Trophoblast cell (in vitro differentiated cells and primary cell): ENCODE measurements at regions not wholly inside any gene's neighbourhood (a gene's known extent, or its start where the extent isn't known, plus 50 kb on each side); places are given as distances from the start of the nearest gene placed in this dataset.

Experiments used
- DNase-seq, 2 donors: peaks; one replicate each; pipeline ENCODE4 v3.0.0-alpha.2; 2016
- H2AFZ ChIP-seq: 2 replicates; pipeline ENCODE4 v1.6.1; 2013; ENCODE audit warnings: low read length, moderate library complexity, mild to moderate bottlenecking; ENCODE audit not compliant: insufficient read depth, poor library complexity
- H2AK5ac ChIP-seq: 2 replicates; pipeline ENCODE4 v1.6.1; 2013; ENCODE audit warnings: mild to moderate bottlenecking, low read length
- H2BK120ac ChIP-seq: 2 replicates; pipeline ENCODE4 v1.6.1; 2013; ENCODE audit warnings: low read length, mild to moderate bottlenecking, moderate library complexity; ENCODE audit not compliant: insufficient read depth, poor library complexity
- H2BK12ac ChIP-seq: 2 replicates; pipeline ENCODE4 v1.6.1; 2013; ENCODE audit warnings: mild to moderate bottlenecking, low read length, moderate library complexity
- H2BK5ac ChIP-seq: 2 replicates; pipeline ENCODE4 v1.6.1; 2013; ENCODE audit warnings: low read length, low read depth, moderate library complexity, mild to moderate bottlenecking; ENCODE audit not compliant: poor library complexity
- H3K14ac ChIP-seq: 2 replicates; pipeline ENCODE4 v1.6.1; 2013; ENCODE audit warnings: mild to moderate bottlenecking, low read length
- H3K18ac ChIP-seq: 2 replicates; pipeline ENCODE4 v1.6.1; 2013; ENCODE audit warnings: mild to moderate bottlenecking, low read length
- H3K23ac ChIP-seq: 2 replicates; pipeline ENCODE4 v1.6.1; 2013; ENCODE audit warnings: low read length
- H3K27ac ChIP-seq: 2 replicates; pipeline ENCODE4 v1.5.1; 2013; ENCODE audit warnings: low read depth, mild to moderate bottlenecking, inconsistent platforms, low read length, moderate library complexity
- H3K27me3 ChIP-seq: 2 replicates; pipeline ENCODE4 v1.6.1; 2013; ENCODE audit warnings: inconsistent platforms, mild to moderate bottlenecking, low read length, moderate library complexity; ENCODE audit not compliant: insufficient read depth
- H3K36me3 ChIP-seq, 2 experiments: 1 replicate in 1 of 2; 2 replicates in 1 of 2; pipeline ENCODE4 v1.6.1; 2013; ENCODE audit warnings: low read length in 2 of 2, mild to moderate bottlenecking in 2 of 2, moderate library complexity in 1 of 2; ENCODE audit not compliant: insufficient read depth in 2 of 2, control insufficient read depth in 1 of 2
- H3K4ac ChIP-seq: 2 replicates; pipeline ENCODE4 v1.6.1; 2013; ENCODE audit warnings: low read depth, mild to moderate bottlenecking, low read length, moderate library complexity
- H3K4me1 ChIP-seq, 2 experiments: 1 replicate in 1 of 2; 2 replicates in 1 of 2; pipeline ENCODE4 v1.6.1; 2013; ENCODE audit warnings: low read length in 2 of 2, mild to moderate bottlenecking in 2 of 2, moderate library complexity in 1 of 2; ENCODE audit not compliant: insufficient read depth in 2 of 2, control insufficient read depth in 1 of 2
- H3K4me2 ChIP-seq: 2 replicates; pipeline ENCODE4 v1.6.1; 2013; ENCODE audit warnings: inconsistent platforms, mild to moderate bottlenecking, low read length, moderate library complexity
- H3K4me3 ChIP-seq: 2 replicates; pipeline ENCODE4 v1.5.1; 2013; ENCODE audit warnings: mild to moderate bottlenecking, low read depth, low read length, inconsistent platforms
- H3K79me1 ChIP-seq: one replicate; pipeline ENCODE4 v1.6.1; 2013; ENCODE audit warnings: low read length
- H3K79me2 ChIP-seq: 2 replicates; pipeline ENCODE4 v1.6.1; 2013; ENCODE audit warnings: low read length, mild to moderate bottlenecking; ENCODE audit not compliant: control insufficient read depth, insufficient read depth, poor library complexity
- H3K9ac ChIP-seq: 2 replicates; pipeline ENCODE4 v1.6.1; 2013; ENCODE audit warnings: mild to moderate bottlenecking, low read length
- H3K9me3 ChIP-seq: 2 replicates; pipeline ENCODE4 v1.6.1; 2013; ENCODE audit warnings: low read depth, mild to moderate bottlenecking, control low read depth, inconsistent platforms, low read length; ENCODE audit not compliant: insufficient read depth
- H4K12ac ChIP-seq: 2 replicates; pipeline ENCODE4 v1.6.1; 2013; ENCODE audit warnings: low read depth, mild to moderate bottlenecking, low read length, moderate library complexity
- H4K8ac ChIP-seq: 2 replicates; pipeline ENCODE4 v1.6.1; 2013; ENCODE audit warnings: low read depth, mild to moderate bottlenecking, low read length, moderate library complexity
- H4K91ac ChIP-seq: one replicate; pipeline ENCODE4 v1.6.1; 2013; ENCODE audit warnings: low read depth, mild to moderate bottlenecking, low read length, moderate library complexity
- WGBS: extraction: QIAGEN DNeasy Blood & Tissue Kit; methylation state at CpG from one replicate; pipeline ENCODE4 v1.1.7; 2013; ENCODE audit warnings: missing lambda C conversion rate; ENCODE audit not compliant: insufficient read length, insufficient coverage; ENCODE audit errors: extremely low coverage; 5-methylcytosine and 5-hydroxymethylcytosine counted together

DNA sequence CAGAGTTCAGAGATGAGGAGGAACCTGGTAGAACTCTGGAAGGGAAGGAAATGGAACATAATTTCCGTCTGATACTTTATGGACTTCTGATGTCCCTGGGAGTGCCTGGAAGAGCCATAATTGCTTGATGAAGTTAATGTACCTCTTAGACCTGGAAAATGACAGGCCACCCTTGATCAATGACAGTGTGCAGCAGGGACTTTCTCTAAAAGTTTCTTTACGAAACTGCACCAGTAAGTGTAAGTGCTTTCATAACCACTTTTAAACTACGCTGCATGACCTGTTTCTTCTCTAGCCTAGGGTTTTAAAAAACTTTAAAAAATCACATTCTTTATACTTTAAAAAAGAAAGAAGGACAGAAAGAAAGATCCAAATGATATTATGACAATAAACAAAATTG, 164.5 kb downstream of the LPIN1 start:
- Histone ChIP-seq H3K4ac (no peak overlapping the region), H4K8ac (no peak overlapping the region), H2AK5ac (no peak overlapping the region), H3K4me1 (no peaks in the 10 kb centered on the region), H3K4me2 (no peak overlapping the region), H3K23ac (no peak overlapping the region), H3K18ac (no peak overlapping the region), H3K27ac (no peak overlapping the region), H2AFZ (no peak overlapping the region), H3K79me1 (no peaks in the 10 kb centered on the region), H4K12ac (no peak overlapping the region), H3K4me3 (no peak overlapping the region), H2BK12ac (no peak overlapping the region), H4K91ac (no peak overlapping the region), H2BK120ac (no peak overlapping the region), H2BK5ac (no peak overlapping the region), H3K79me2 (no peaks in the 10 kb centered on the region), H3K14ac (no peak overlapping the region), H3K9me3 (peaks cover 1% of the 10 kb centered on the region), H3K36me3 (no peaks in the 10 kb centered on the region), H3K9ac (no peak overlapping the region), H3K27me3 (no peaks in the 10 kb centered on the region)
- no peak for DNase-seq
- no CpG with 5 or more reads among the region's 3 CpGs for WGBS

DNA sequence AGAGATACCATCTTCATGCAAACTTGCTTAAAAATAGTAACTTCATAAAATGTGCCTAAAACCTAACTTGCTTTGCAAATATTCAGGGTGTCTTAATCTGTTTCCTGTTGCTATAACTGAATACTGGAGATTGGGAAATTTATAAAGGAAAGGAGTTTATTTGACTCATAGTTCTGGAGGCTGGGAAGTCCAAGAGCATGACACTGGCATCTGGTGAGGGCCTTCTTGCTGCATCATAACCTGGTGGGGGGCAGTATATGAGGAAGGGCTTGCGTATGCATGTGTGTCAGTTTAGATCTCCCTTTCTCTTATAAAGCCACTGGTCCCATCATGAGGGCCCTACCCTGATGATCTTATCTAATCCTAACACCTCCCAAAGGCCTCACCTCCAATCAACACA, 166.5 kb downstream of the LPIN1 start:
- Histone ChIP-seq H3K27me3 (no peaks in the 10 kb centered on the region), H3K4me1 (no peaks in the 10 kb centered on the region), H3K36me3 (no peaks in the 10 kb centered on the region), H4K12ac (no peak overlapping the region), H3K79me2 (no peaks in the 10 kb centered on the region), H2AFZ (no peak overlapping the region), H3K4me3 (no peak overlapping the region), H2BK120ac (no peak overlapping the region), H3K4ac (no peak overlapping the region), H2BK12ac (no peak overlapping the region), H4K8ac (no peak overlapping the region), H3K14ac (no peak overlapping the region), H3K79me1 (no peaks in the 10 kb centered on the region), H3K18ac (no peak overlapping the region), H2AK5ac (no peak overlapping the region), H3K27ac (no peak overlapping the region), H2BK5ac (no peak overlapping the region), H3K9ac (no peak overlapping the region), H4K91ac (no peak overlapping the region), H3K23ac (no peak overlapping the region), H3K9me3 (peaks cover 1% of the 10 kb centered on the region), H3K4me2 (no peak overlapping the region)
- WGBS, result no CpG with 5 or more reads among the region's 1 CpG
- DNase-seq, result no peak

DNA sequence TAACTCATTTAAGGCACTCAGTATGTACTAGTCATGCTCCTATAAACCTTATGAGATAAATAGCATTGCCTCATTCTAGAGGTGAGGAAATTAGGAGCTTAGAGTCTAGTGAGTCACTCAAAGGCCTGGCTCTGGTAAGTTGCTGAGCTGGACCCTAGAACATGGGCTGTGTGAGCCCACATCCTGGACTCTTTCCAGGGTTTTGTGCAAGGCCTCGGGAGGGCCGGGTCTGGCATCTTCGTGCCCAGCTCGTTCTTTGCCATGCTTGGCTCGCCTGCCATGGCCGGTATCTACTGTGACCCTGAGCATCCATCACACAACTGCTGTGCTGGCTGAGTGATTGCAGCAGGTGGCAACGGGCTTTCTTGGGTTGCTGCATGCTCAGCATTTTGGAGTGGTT, 168.0 kb downstream of the LPIN1 start:
- no peaks in the 10 kb centered on the region for H3K27me3 ChIP-seq
- H3K36me3 ChIP-seq, result no peaks in the 10 kb centered on the region
- H3K4me3 ChIP-seq, result no peak overlapping the region
- H3K79me1 ChIP-seq, result no peaks in the 10 kb centered on the region
- H3K23ac ChIP-seq, result no peak overlapping the region
- no CpG with 5 or more reads among the region's 7 CpGs for WGBS
- H2BK12ac ChIP-seq, result no peak overlapping the region
- H3K9me3 ChIP-seq, result no peaks in the 10 kb centered on the region
- H2BK5ac ChIP-seq, result no peak overlapping the region
- H4K91ac ChIP-seq, result no peak overlapping the region
- no peak overlapping the region for H4K12ac ChIP-seq
- H2AK5ac ChIP-seq, result no peak overlapping the region
- no peak overlapping the region for H3K18ac ChIP-seq
- no peak overlapping the region for H2BK120ac ChIP-seq
- no peaks in the 10 kb centered on the region for H3K79me2 ChIP-seq
- no peak overlapping the region for H2AFZ ChIP-seq
- no peak overlapping the region for H3K4me2 ChIP-seq
- H3K27ac ChIP-seq, result no peak overlapping the region
- H3K9ac ChIP-seq, result no peak overlapping the region
- no peak overlapping the region for H3K4ac ChIP-seq
- no peaks in the 10 kb centered on the region for H3K4me1 ChIP-seq
- no peak overlapping the region for H4K8ac ChIP-seq
- H3K14ac ChIP-seq, result no peak overlapping the region
- peak in 1 of 2 donors; percentile 3 for DNase-seq

DNA sequence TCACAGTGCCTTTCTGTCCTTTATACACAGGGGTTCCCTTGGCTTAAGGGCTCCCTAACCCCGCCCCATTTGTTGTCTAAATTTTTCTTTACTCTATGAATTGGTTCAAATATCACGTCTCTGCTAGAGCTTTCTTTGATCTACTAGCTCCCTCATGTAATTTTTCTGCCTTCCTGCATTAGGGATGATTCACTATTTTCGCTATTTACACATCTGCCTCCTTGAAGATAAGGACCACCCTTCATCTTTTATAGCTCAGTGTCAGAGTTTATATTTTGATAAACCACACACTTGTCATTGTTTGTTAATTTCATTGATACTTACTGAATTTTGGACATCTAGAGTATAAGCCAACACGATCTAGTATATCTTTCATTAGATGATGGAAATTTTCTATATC, 169.2 kb downstream of the LPIN1 start:
- H3K23ac ChIP-seq, result no peak overlapping the region
- no peak overlapping the region for H2AFZ ChIP-seq
- H3K79me2 ChIP-seq, result no peaks in the 10 kb centered on the region
- H3K14ac ChIP-seq, result no peak overlapping the region
- H2AK5ac ChIP-seq, result no peak overlapping the region
- no peak overlapping the region for H3K9ac ChIP-seq
- no peak overlapping the region for H3K4me3 ChIP-seq
- no peaks in the 10 kb centered on the region for H3K4me1 ChIP-seq
- H4K12ac ChIP-seq, result no peak overlapping the region
- no peak overlapping the region for H2BK12ac ChIP-seq
- no peak overlapping the region for H4K8ac ChIP-seq
- no peak overlapping the region for H3K4me2 ChIP-seq
- no peaks in the 10 kb centered on the region for H3K27me3 ChIP-seq
- no peak overlapping the region for H2BK120ac ChIP-seq
- H3K27ac ChIP-seq, result no peak overlapping the region
- H3K36me3 ChIP-seq, result no peaks in the 10 kb centered on the region
- WGBS, result no CpG with 5 or more reads among the region's 4 CpGs
- no peaks in the 10 kb centered on the region for H3K9me3 ChIP-seq
- no peak overlapping the region for H3K18ac ChIP-seq
- H3K79me1 ChIP-seq, result no peaks in the 10 kb centered on the region
- H3K4ac ChIP-seq, result no peak overlapping the region
- H4K91ac ChIP-seq, result no peak overlapping the region
- no peak for DNase-seq
- H2BK5ac ChIP-seq, result no peak overlapping the region
